ENCODE measurements at regions not wholly inside any gene's neighbourhood (a gene's known extent, or its start where the extent isn't known, plus 50 kb on each side); places are given as distances from the start of the nearest gene placed in this dataset.

- no peak for DNase-seq
- no peak overlapping the region for H3K27ac Mint-ChIP-seq
- peaks cover 3% of the 10 kb centered on the region; the same call in 1 of the 2 replicates for H3K27me3 Mint-ChIP-seq (ENCODE audit: insufficient read depth)
- H3K9me3 Mint-ChIP-seq: peaks cover 8% of the 10 kb centered on the region; the same call in 1 of the 2 replicates
- H3K4me3 Mint-ChIP-seq: no peak overlapping the region
- TF ChIP-seq CTCF (IDR thresholded peaks at IDR 0.05): no peak
- no peaks in the 10 kb centered on the region for H3K4me1 Mint-ChIP-seq (ENCODE audit: low read depth)
- H3K36me3 Mint-ChIP-seq (ENCODE audit: low read depth): no peaks in the 10 kb centered on the region
Measured at GRCh38 chr1:56304975-56305374, 274.4 kb downstream of the PLPP3 start.

GRCh38 chr1:56303805-56304204 is 275.6 kb downstream of the PLPP3 start:
- Mint-ChIP-seq H3K36me3 (ENCODE audit: low read depth) (no peaks in the 10 kb centered on the region), H3K9me3 (peaks cover 8% of the 10 kb centered on the region; the same call in 1 of the 2 replicates), H3K4me3 (no peak overlapping the region), H3K27ac (no peak overlapping the region), H3K27me3 (ENCODE audit: insufficient read depth) (peaks cover 3% of the 10 kb centered on the region; the same call in 1 of the 2 replicates), H3K4me1 (ENCODE audit: low read depth) (no peaks in the 10 kb centered on the region)
- DNase-seq: no peak
- TF ChIP-seq CTCF (IDR thresholded peaks at IDR 0.05): no peak

- Mint-ChIP-seq H3K9me3 (peaks cover 8% of the 10 kb centered on the region; the same call in 1 of the 2 replicates), H3K27ac (no peak overlapping the region), H3K4me3 (no peak overlapping the region), H3K27me3 (ENCODE audit: insufficient read depth) (peaks cover 3% of the 10 kb centered on the region; the same call in 1 of the 2 replicates), H3K4me1 (ENCODE audit: low read depth) (no peaks in the 10 kb centered on the region), H3K36me3 (ENCODE audit: low read depth) (no peaks in the 10 kb centered on the region)
- TF ChIP-seq CTCF (IDR thresholded peaks at IDR 0.05): no peak
- DNase-seq: no peak
Measured at GRCh38 chr1:56302878-56303277, 276.5 kb downstream of the PLPP3 start.

- Mint-ChIP-seq H3K27me3 (ENCODE audit: insufficient read depth) (no peaks in the 10 kb centered on the region; the same call in 1 of the 2 replicates), H3K4me1 (ENCODE audit: low read depth) (no peaks in the 10 kb centered on the region), H3K4me3 (no peak overlapping the region), H3K27ac (no peak overlapping the region), H3K36me3 (ENCODE audit: low read depth) (no peaks in the 10 kb centered on the region), H3K9me3 (peaks cover 3% of the 10 kb centered on the region)
- no peak for TF ChIP-seq CTCF (IDR thresholded peaks at IDR 0.05)
- DNase-seq: peak; percentile 33
Measured at GRCh38 chr1:56301791-56302190, 277.6 kb downstream of the PLPP3 start.

- Mint-ChIP-seq H3K4me3 (no peak overlapping the region), H3K27me3 (ENCODE audit: insufficient read depth) (no peaks in the 10 kb centered on the region), H3K9me3 (no peaks in the 10 kb centered on the region; the same call in 1 of the 2 replicates), H3K36me3 (ENCODE audit: low read depth) (no peaks in the 10 kb centered on the region), H3K4me1 (ENCODE audit: low read depth) (no peaks in the 10 kb centered on the region), H3K27ac (no peak overlapping the region)
- TF ChIP-seq CTCF (IDR thresholded peaks at IDR 0.05): no peak
- DNase-seq: no peak
Measured at GRCh38 chr1:56300836-56301235, 278.5 kb downstream of the PLPP3 start.

- no peak for DNase-seq
- no peak overlapping the region for H3K27ac Mint-ChIP-seq
- H3K9me3 Mint-ChIP-seq: peaks cover 13% of the 10 kb centered on the region
- H3K36me3 Mint-ChIP-seq (ENCODE audit: low read depth): no peaks in the 10 kb centered on the region
- H3K4me1 Mint-ChIP-seq (ENCODE audit: low read depth): no peaks in the 10 kb centered on the region
- H3K27me3 Mint-ChIP-seq (ENCODE audit: insufficient read depth): peaks cover 2% of the 10 kb centered on the region
- H3K4me3 Mint-ChIP-seq: no peak overlapping the region
- no peak for TF ChIP-seq CTCF (IDR thresholded peaks at IDR 0.05)
Measured at GRCh38 chr1:56298866-56299265, 280.5 kb downstream of the PLPP3 start.
